Adrenal gland (tissue), 9 donors: ENCODE measurements at regions not wholly inside any gene's neighbourhood (a gene's known extent, or its start where the extent isn't known, plus 50 kb on each side); places are given as distances from the start of the nearest gene placed in this dataset.

Experiments
- DNase-seq, 7 donors: peaks; one replicate each; pipeline ENCODE4 v3.0.0-alpha.2; 2019 to 2020
- H3K27ac ChIP-seq, 5 donors: fragments of 200-600 bp; sonication (generic) in 4 of 5; 1 replicate in 3 of 5; 2 replicates in 2 of 5; pipeline versions ENCODE4 v1.5.1 to v1.8.0; 2016 to 2020; ENCODE audit warnings: mild to moderate bottlenecking in 1 of 5
- H3K27me3 ChIP-seq: fragments of 200-600 bp; 2 replicates; pipeline ENCODE4 v1.8.0; 2021
- H3K36me3 ChIP-seq, 2 donors: fragments of 200-600 bp; replicated peaks in 1 of 2; 1 replicate in 1 of 2; 2 replicates in 1 of 2; pipeline versions ENCODE4 v1.5.1 to v1.8.0; 2018 to 2022
- H3K4me1 ChIP-seq, 2 donors: fragments of 200-600 bp; replicated peaks in 1 of 2; 1 replicate in 1 of 2; 2 replicates in 1 of 2; pipeline versions ENCODE4 v1.5.1 to v1.8.0; 2018 to 2021
- H3K4me3 ChIP-seq, 4 donors: fragments of 200-600 bp; sonication (generic) in 3 of 4; one replicate each; pipeline ENCODE4 v1.5.1; 2016 to 2018
- H3K9me3 ChIP-seq, 3 donors: fragments of 200-600 bp; sonication (generic) in 1 of 3; replicated peaks in 1 of 3; 1 replicate in 2 of 3; 2 replicates in 1 of 3; pipeline versions ENCODE4 v1.5.1 to v1.8.0; 2016 to 2021
- CTCF ChIP-seq, 6 experiments: fragments of 450-650 bp in 4 of 6; fragments of 200-600 bp in 2 of 6; sonication (generic) in 1 of 6; IDR thresholded peaks; 1 replicate in 5 of 6; 2 replicates in 1 of 6; pipeline versions ENCODE4 v1.5.1 to v1.8.0; 2016 to 2021; ENCODE audit warnings: antibody characterized with exemption in 6 of 6, mild to moderate bottlenecking in 2 of 6, moderate library complexity in 1 of 6
- POLR2A ChIP-seq, 2 donors: fragments of 450-650 bp; IDR thresholded peaks; one replicate each; pipeline ENCODE4 v1.6.1; 2017; ENCODE audit warnings: antibody characterized with exemption in 2 of 2, mild to moderate bottlenecking in 2 of 2, moderate library complexity in 1 of 2
- whole genome bisulfite sequencing, 4 donors: extraction: QIAGEN DNeasy Blood & Tissue Kit in 2 of 4; methylation state at CpG; one replicate each; pipeline versions ENCODE4 v1.1.5 to v1.1.7; 2013 to 2017; 5-methylcytosine and 5-hydroxymethylcytosine counted together
- intact Hi-C, 2 donors: fragments of 100-400 bp; cut with DNase I; formaldehyde crosslinking; loops; one replicate each; pipeline versions ENCODE4 v1.14.1 to v1.15.0; 2022 to 2023
- donor health status: healthy with polysubstance abuse.
- donor health status: Bipolar disorder and iron deficiency.
- donor health status: DM: yes; HTN: yes; CAD: no.
- donor health status: DM: no; HTN: no; CAD: no.
- donor health status: DM: no; HTN: no; CAD: no.

- H3K27ac ChIP-seq, result no peak overlapping the region
- no peak overlapping the region for H3K4me3 ChIP-seq
- H3K27me3 ChIP-seq, result peaks cover 8% of the 10 kb centered on the region
- H3K4me1 ChIP-seq, result no peaks in the 10 kb centered on the region
- no peak for DNase-seq
- intact Hi-C loops, result no loop called here
- no peaks in the 10 kb centered on the region for H3K36me3 ChIP-seq
- no peaks in the 10 kb centered on the region for H3K9me3 ChIP-seq
- TF ChIP-seq CTCF (IDR thresholded peaks at IDR 0.05), result no peak
- TF ChIP-seq POLR2A (IDR thresholded peaks at IDR 0.05), result no peak
These were observed 329.1 kb downstream of the AR start for GRCh38 chrX:67872958-67873357.

- no peaks in the 10 kb centered on the region for H3K27me3 ChIP-seq
- 52 to 82% (median 66%) methylated on average over 2 of the region's 2 CpGs for WGBS, 4 donors
- H3K4me3 ChIP-seq, result no peak overlapping the region
- no peaks in the 10 kb centered on the region for H3K4me1 ChIP-seq
- intact Hi-C loops, result no loop called here
- no peak for DNase-seq
- H3K9me3 ChIP-seq, result peaks cover 0 to 6% (median 0%) of the 10 kb centered on the region in 3 donors
- TF ChIP-seq POLR2A (IDR thresholded peaks at IDR 0.05) (no peak), CTCF (IDR thresholded peaks at IDR 0.05) (no peak)
- no peak overlapping the region for H3K27ac ChIP-seq
- H3K36me3 ChIP-seq, result no peaks in the 10 kb centered on the region
These were observed 348.6 kb downstream of the AR start for GRCh38 chrX:67892401-67892800.

GRCh38 chrX:67893931-67894330 is 350.1 kb downstream of the AR start:
- Histone ChIP-seq H3K36me3 (no peaks in the 10 kb centered on the region), H3K9me3 (peaks cover 0 to 6% (median 0%) of the 10 kb centered on the region in 3 donors), H3K27ac (no peak overlapping the region), H3K4me1 (no peaks in the 10 kb centered on the region), H3K4me3 (no peak overlapping the region), H3K27me3 (no peaks in the 10 kb centered on the region)
- TF ChIP-seq CTCF (IDR thresholded peaks at IDR 0.05) (no peak), POLR2A (IDR thresholded peaks at IDR 0.05) (no peak)
- no peak for DNase-seq
- 64 to 82% (median 79%) methylated on average over 2 of the region's 2 CpGs for WGBS, 4 donors
- intact Hi-C loops, result no loop called here

- TF ChIP-seq POLR2A (IDR thresholded peaks at IDR 0.05) (no peak), CTCF (IDR thresholded peaks at IDR 0.05) (no peak)
These were observed 373.7 kb downstream of the AR start for GRCh38 chrX:67917421-67918010.

More at GRCh38 chrX:67917421-67918010, 373.7 kb downstream of the AR start:
- no peak overlapping the region for H3K27ac ChIP-seq
- peaks cover 13% of the 10 kb centered on the region for H3K27me3 ChIP-seq
- no peaks in the 10 kb centered on the region for H3K9me3 ChIP-seq
- no peak for DNase-seq
- no peaks in the 10 kb centered on the region for H3K36me3 ChIP-seq
- H3K4me3 ChIP-seq, result no peak overlapping the region
- no peaks in the 10 kb centered on the region for H3K4me1 ChIP-seq
- 48 to 80% (median 66%) methylated on average over 2 of the region's 2 CpGs for WGBS, 4 donors
- intact Hi-C loops, result no loop called here
